Vagina (tissue), 2 donors: ENCODE measurements at regions not wholly inside any gene's neighbourhood (a gene's known extent, or its start where the extent isn't known, plus 50 kb on each side); places are given as distances from the start of the nearest gene placed in this dataset.

Experiments
- DNase-seq, 2 donors: peaks; one replicate each; pipeline ENCODE4 v3.0.0-alpha.2; 2017; ENCODE audit errors: extremely low spot score in 2 of 2
- H3K27ac ChIP-seq: fragments of 200-600 bp; sonication (generic); one replicate; pipeline ENCODE4 v1.5.1; 2019
- H3K27me3 ChIP-seq: fragments of 200-600 bp; sonication (generic); one replicate; pipeline ENCODE4 v1.5.1; 2019
- H3K36me3 ChIP-seq, 2 donors: fragments of 200-600 bp; sonication (generic); one replicate each; pipeline ENCODE4 v1.5.1; 2017 to 2019
- H3K4me1 ChIP-seq: fragments of 200-600 bp; sonication (generic); one replicate; pipeline ENCODE4 v1.5.1; 2019
- H3K4me3 ChIP-seq, 2 donors: fragments of 200-600 bp; sonication (generic); 1 replicate in 1 of 2; 2 replicates in 1 of 2; pipeline ENCODE4 v1.5.1; 2016 to 2019
- H3K9me3 ChIP-seq: fragments of 200-600 bp; sonication (generic); one replicate; pipeline ENCODE4 v1.5.1; 2019
- POLR2A ChIP-seq, 2 donors: fragments of 450-650 bp; IDR thresholded peaks; one replicate each; pipeline ENCODE4 v1.6.1; 2017; ENCODE audit warnings: antibody characterized with exemption in 2 of 2, mild to moderate bottlenecking in 2 of 2, moderate library complexity in 2 of 2
- POLR2AphosphoS5 ChIP-seq, 2 donors: sonication (generic); formaldehyde crosslinking; IDR thresholded peaks; one replicate each; pipeline ENCODE4 v1.9.0; 2017; ENCODE audit warnings: antibody characterized with exemption in 2 of 2, mild to moderate bottlenecking in 2 of 2, low read depth in 1 of 2; ENCODE audit not compliant: insufficient read depth in 1 of 2
- intact Hi-C: fragments of 100-400 bp; cut with DNase I; formaldehyde crosslinking; loops from one replicate; pipeline ENCODE4 v1.15.1; 2023
- TF ChIP-seq, protein P1 (sequence below), 3 experiments: fragments of 450-650 bp in 2 of 3; fragments of 200-600 bp in 1 of 3; sonication (generic) in 1 of 3; IDR thresholded peaks; one replicate each; pipeline ENCODE4 v1.5.1; 2017 to 2019; ENCODE audit warnings: antibody characterized with exemption in 3 of 3, mild to moderate bottlenecking in 2 of 3, moderate library complexity in 2 of 3

DNA sequence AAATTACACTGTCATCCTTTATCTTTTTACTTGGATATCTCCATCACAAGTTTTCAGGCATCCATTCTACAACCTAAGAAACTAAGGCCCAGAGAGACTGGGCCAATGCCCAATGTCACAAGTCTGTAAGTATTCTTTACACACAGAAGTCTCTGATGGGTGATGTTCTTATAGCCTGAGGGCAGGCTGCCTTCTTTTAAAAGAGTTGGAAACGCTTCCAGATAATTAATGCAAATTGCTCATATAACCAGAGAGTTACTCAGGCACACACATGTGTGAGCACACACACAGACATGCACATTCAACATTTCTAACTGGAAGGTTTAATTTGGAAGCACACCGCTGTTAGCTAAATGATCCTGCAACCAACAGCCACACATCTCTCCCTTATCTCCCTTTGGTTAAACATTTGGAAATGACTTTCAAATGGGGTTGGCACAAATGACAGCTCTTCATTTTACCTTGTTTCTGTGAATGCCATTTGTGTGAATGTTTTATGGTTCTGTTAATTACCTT lies 160.8 kb upstream of the TMPO start:
- Histone ChIP-seq H3K27ac (no peak overlapping the region), H3K4me3 (no peak overlapping the region), H3K9me3 (no peaks in the 10 kb centered on the region), H3K27me3 (no peaks in the 10 kb centered on the region), H3K36me3 (no peaks in the 10 kb centered on the region), H3K4me1 (no peaks in the 10 kb centered on the region)
- TF ChIP-seq POLR2AphosphoS5 (IDR thresholded peaks at IDR 0.05; ENCODE audit: insufficient read depth in 1 of 2, low read depth in 1 of 2) (no peak), POLR2A (IDR thresholded peaks at IDR 0.05) (no peak)
- TF ChIP-seq, protein P1, sequence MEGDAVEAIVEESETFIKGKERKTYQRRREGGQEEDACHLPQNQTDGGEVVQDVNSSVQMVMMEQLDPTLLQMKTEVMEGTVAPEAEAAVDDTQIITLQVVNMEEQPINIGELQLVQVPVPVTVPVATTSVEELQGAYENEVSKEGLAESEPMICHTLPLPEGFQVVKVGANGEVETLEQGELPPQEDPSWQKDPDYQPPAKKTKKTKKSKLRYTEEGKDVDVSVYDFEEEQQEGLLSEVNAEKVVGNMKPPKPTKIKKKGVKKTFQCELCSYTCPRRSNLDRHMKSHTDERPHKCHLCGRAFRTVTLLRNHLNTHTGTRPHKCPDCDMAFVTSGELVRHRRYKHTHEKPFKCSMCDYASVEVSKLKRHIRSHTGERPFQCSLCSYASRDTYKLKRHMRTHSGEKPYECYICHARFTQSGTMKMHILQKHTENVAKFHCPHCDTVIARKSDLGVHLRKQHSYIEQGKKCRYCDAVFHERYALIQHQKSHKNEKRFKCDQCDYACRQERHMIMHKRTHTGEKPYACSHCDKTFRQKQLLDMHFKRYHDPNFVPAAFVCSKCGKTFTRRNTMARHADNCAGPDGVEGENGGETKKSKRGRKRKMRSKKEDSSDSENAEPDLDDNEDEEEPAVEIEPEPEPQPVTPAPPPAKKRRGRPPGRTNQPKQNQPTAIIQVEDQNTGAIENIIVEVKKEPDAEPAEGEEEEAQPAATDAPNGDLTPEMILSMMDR (IDR thresholded peaks at IDR 0.05) = no peak
- intact Hi-C loops = no loop called here
- DNase-seq = no peak

- TF ChIP-seq POLR2AphosphoS5 (IDR thresholded peaks at IDR 0.05; ENCODE audit: insufficient read depth in 1 of 2, low read depth in 1 of 2) (no peak), POLR2A (IDR thresholded peaks at IDR 0.05) (no peak)
- TF ChIP-seq, protein P1 (IDR thresholded peaks at IDR 0.05) = no peak
- no peaks in the 10 kb centered on the region for H3K36me3 ChIP-seq
- intact Hi-C loops = no loop called here
Observed at GRCh38 chr12:98355322-98355721, 160.1 kb upstream of the TMPO start.

GRCh38 chr12:98355933-98356332 lies 159.5 kb upstream of the TMPO start:
- no peaks in the 10 kb centered on the region for H3K9me3 ChIP-seq
- no peak for DNase-seq
- no peaks in the 10 kb centered on the region for H3K36me3 ChIP-seq
- H3K4me3 ChIP-seq = no peak overlapping the region
- no peak overlapping the region for H3K27ac ChIP-seq
- no peaks in the 10 kb centered on the region for H3K27me3 ChIP-seq
- no peaks in the 10 kb centered on the region for H3K4me1 ChIP-seq
- intact Hi-C loops = no loop called here
- TF ChIP-seq POLR2A (IDR thresholded peaks at IDR 0.05) (no peak), POLR2AphosphoS5 (IDR thresholded peaks at IDR 0.05; ENCODE audit: insufficient read depth in 1 of 2, low read depth in 1 of 2) (no peak)
- TF ChIP-seq, protein P1 (IDR thresholded peaks at IDR 0.05) = no peak

More at GRCh38 chr12:98355322-98355721, 160.1 kb upstream of the TMPO start:
- H3K27ac ChIP-seq = no peak overlapping the region
- no peak for DNase-seq
- no peaks in the 10 kb centered on the region for H3K27me3 ChIP-seq
- no peaks in the 10 kb centered on the region for H3K9me3 ChIP-seq
- no peak overlapping the region for H3K4me3 ChIP-seq
- no peaks in the 10 kb centered on the region for H3K4me1 ChIP-seq

DNA sequence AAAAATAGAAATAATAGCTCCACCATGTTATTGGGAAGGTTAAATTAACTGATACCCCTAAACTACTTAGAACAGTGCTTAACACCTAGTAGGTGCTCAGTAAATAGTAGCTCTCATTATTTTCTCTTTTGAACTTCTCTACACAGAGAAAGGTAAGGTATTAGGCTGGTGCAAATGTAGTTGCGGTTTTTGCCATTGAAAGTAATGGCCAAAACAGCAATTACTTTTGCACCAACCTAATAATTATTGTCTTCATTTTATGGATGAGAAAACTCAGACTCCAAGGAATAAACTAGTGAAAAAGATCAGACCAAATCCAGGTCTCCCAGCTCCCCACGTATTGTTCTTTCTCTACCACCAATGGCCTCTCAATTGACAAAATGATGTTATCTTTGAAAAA lies 157.2 kb upstream of the TMPO start:
- Histone ChIP-seq H3K27ac (no peak overlapping the region), H3K4me3 (no peak overlapping the region), H3K4me1 (no peaks in the 10 kb centered on the region), H3K9me3 (no peaks in the 10 kb centered on the region), H3K27me3 (no peaks in the 10 kb centered on the region), H3K36me3 (no peaks in the 10 kb centered on the region)
- intact Hi-C loops = no loop called here
- TF ChIP-seq POLR2A (IDR thresholded peaks at IDR 0.05) (no peak), POLR2AphosphoS5 (IDR thresholded peaks at IDR 0.05; ENCODE audit: insufficient read depth in 1 of 2, low read depth in 1 of 2) (no peak)
- TF ChIP-seq, protein P1 (IDR thresholded peaks at IDR 0.05) = no peak
- DNase-seq = no peak

DNA sequence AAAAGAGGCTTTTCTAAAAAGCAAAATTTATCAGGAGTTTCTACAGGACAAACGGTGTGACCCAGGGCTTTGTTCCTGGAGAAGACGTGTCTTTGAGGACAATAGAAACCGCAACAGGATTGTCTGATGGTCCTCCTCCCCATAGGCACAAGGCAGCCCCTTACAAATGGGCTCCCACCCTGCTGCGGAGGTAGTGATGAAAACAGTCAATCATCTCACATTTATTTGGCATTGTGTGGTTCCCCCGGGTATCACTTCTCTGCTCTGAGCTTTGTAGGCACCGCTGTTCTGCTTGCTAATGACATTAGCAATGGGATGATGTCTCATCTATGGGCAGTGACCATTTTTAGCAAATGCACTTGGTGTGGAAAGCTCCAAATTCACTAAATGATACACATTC lies 155.5 kb upstream of the TMPO start:
- H3K9me3 ChIP-seq = no peaks in the 10 kb centered on the region
- no peak overlapping the region for H3K27ac ChIP-seq
- no peak overlapping the region for H3K4me3 ChIP-seq
- no peak for DNase-seq
- no peaks in the 10 kb centered on the region for H3K27me3 ChIP-seq
- TF ChIP-seq POLR2AphosphoS5 (IDR thresholded peaks at IDR 0.05; ENCODE audit: insufficient read depth in 1 of 2, low read depth in 1 of 2) (no peak), POLR2A (IDR thresholded peaks at IDR 0.05) (no peak)
- TF ChIP-seq, protein P1 (IDR thresholded peaks at IDR 0.05) = no peak
- no peaks in the 10 kb centered on the region for H3K36me3 ChIP-seq
- intact Hi-C loops = no loop called here
- no peaks in the 10 kb centered on the region for H3K4me1 ChIP-seq
